OCI-LY7 (cell line): ENCODE measurements at regions not wholly inside any gene's neighbourhood (a gene's known extent, or its start where the extent isn't known, plus 50 kb on each side); places are given as distances from the start of the nearest gene placed in this dataset.

Source experiments
- EZH2phosphoT487 ChIP-seq: fragments of 200-600 bp; sonication (generic); IDR thresholded peaks from 2 replicates; pipeline ENCODE4 v1.6.1; 2018; ENCODE audit warnings: low read depth, borderline replicate concordance, mild to moderate bottlenecking, mixed run types, antibody characterized with exemption, low read length, moderate library complexity, mixed read lengths
- TF ChIP-seq, protein P1 (sequence below): fragments of 200-600 bp; sonication (generic); conservative IDR thresholded peaks from 2 replicates; pipeline ENCODE4 v1.5.1; 2014; ENCODE audit warnings: mild to moderate bottlenecking, antibody characterized with exemption, low read length, moderate library complexity, mixed read lengths

DNA sequence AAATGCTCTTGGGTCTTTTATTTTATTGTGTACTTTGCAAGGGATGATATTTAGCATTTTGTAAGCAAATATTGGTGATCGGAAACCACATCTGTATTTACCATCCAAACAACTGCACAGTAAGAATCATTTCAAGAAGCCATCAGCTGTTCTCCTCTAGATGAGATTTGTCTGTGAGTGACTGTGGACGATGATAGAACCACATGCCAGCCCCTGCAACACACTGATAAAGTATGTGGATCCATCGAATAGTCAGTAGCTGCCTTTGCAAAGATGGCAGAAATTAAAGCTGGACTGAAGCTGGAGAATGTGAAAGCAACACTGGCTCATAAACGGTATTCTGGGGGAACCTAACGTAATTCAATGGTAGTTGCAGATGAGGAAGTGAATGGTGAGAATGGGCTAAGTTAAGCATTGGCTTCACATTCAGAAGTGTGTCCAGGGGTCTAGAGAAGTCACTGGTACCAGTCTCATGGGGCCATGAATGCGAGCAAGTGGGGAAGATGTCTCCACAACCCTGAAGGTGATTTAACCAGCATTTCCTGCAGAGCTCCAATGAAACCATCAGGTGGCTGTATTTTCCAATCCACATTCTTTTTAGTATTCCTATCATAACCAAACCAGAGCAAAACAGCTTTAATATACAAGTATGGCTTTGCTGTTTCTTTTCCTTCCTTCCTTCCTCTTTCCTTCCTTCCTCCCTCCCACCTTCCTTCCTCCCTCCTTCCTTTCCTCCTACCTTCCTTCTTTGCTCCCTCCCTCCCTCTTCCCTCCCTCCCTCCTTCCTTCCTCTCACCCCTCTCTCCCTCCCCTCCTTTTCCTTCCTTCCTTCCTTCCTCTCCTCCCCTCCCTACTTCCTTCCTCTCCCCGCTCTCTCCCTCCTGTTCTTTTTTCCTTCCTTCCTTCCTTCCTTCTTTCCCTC, 169.4 kb downstream of the ABCA8 start:
- TF ChIP-seq, protein P1, sequence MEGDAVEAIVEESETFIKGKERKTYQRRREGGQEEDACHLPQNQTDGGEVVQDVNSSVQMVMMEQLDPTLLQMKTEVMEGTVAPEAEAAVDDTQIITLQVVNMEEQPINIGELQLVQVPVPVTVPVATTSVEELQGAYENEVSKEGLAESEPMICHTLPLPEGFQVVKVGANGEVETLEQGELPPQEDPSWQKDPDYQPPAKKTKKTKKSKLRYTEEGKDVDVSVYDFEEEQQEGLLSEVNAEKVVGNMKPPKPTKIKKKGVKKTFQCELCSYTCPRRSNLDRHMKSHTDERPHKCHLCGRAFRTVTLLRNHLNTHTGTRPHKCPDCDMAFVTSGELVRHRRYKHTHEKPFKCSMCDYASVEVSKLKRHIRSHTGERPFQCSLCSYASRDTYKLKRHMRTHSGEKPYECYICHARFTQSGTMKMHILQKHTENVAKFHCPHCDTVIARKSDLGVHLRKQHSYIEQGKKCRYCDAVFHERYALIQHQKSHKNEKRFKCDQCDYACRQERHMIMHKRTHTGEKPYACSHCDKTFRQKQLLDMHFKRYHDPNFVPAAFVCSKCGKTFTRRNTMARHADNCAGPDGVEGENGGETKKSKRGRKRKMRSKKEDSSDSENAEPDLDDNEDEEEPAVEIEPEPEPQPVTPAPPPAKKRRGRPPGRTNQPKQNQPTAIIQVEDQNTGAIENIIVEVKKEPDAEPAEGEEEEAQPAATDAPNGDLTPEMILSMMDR: no peak
- no peak for TF ChIP-seq EZH2phosphoT487
